BLaER1 treated with 17β-estradiol and CSF1 and Interleukin-3, amounts not matched to agents 10 nM and 100 nM (cell line): ENCODE measurements at regions not wholly inside any gene's neighbourhood (a gene's known extent, or its start where the extent isn't known, plus 50 kb on each side); places are given as distances from the start of the nearest gene placed in this dataset.
A peak's percentile ranks its signal among the peaks of the same experiment; 100 is the strongest.

Experiments used
- H3K27ac ChIP-seq, 11 experiments: shearing (Covaris generic); formaldehyde crosslinking; 2 replicates each; pipeline ENCODE4 v1.8.1; 2022
- H3K27me3 ChIP-seq, 11 experiments: shearing (Covaris generic); formaldehyde crosslinking; 2 replicates each; pipeline ENCODE4 v1.8.1; 2022
- H3K36me3 ChIP-seq, 11 experiments: shearing (Covaris generic); formaldehyde crosslinking; 2 replicates each; pipeline ENCODE4 v1.8.1; 2022
- H3K4me1 ChIP-seq, 10 experiments: shearing (Covaris generic); formaldehyde crosslinking; 2 replicates each; pipeline ENCODE4 v1.8.1; 2022
- H3K4me2 ChIP-seq, 11 experiments: shearing (Covaris generic); formaldehyde crosslinking; 2 replicates each; pipeline ENCODE4 v1.8.1; 2022
- H3K4me3 ChIP-seq, 10 experiments: shearing (Covaris generic); formaldehyde crosslinking; 2 replicates each; pipeline ENCODE4 v1.8.1; 2022
- H3K9ac ChIP-seq, 11 experiments: shearing (Covaris generic); formaldehyde crosslinking; 2 replicates each; pipeline ENCODE4 v1.8.1; 2022
- H3K9me3 ChIP-seq, 11 experiments: shearing (Covaris generic); formaldehyde crosslinking; replicated peaks in 1 of 11; 2 replicates each; pipeline ENCODE4 v1.8.1; 2022
- H4K20me1 ChIP-seq, 11 experiments: shearing (Covaris generic); formaldehyde crosslinking; 2 replicates each; pipeline ENCODE4 v1.8.1; 2022
- Cebpa-rat ChIP-seq, 11 experiments: shearing (Covaris generic); IDR thresholded peaks; 2 replicates each; pipeline ENCODE4 v1.8.1; 2022

DNA sequence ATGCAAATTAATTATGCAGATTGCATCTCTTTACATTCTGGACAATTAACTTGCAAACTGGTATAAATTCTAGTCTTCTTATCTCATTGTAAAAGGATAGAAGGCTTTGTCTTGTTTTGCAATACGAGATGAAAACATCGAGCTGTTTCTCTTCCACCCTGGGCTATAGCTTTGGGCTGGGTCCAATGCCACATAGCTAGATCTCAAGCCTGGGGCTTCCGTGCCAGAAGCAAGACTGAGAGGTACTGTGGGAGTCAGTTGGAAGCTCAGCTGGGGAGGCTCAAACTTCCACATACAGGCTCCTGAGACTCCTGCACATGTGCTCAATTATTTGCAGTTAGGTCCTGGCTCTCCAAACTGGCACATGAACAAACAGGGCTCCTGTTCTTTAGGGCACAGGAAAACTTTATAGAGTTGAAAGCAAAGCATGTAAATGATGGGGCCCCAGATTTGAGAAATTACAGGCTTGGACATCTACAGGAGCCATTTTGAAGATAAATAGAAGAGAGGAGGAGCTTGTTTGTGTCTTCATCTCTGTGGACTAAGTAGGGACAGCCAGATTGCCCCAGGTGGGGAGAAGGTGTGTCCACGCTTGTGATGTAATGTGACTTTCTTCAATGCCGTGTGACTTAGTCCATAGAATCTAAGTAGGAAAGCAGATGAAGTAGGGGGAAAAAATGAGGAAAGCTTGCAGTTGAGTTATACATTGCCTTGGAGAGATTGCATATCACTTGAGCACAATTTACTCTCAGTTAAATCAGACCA, 65.9 kb upstream of the SIPA1L2 start:
- peaks cover 11 to 26% (median 22%) of the 10 kb centered on the region in 11 experiments for H3K9me3 ChIP-seq
- no peak overlapping the region for H3K4me3 ChIP-seq
- H3K27ac ChIP-seq: no peak overlapping the region
- H3K9ac ChIP-seq: no peak overlapping the region
- no peaks in the 10 kb centered on the region for H4K20me1 ChIP-seq
- H3K27me3 ChIP-seq: no peaks in the 10 kb centered on the region
- no peaks in the 10 kb centered on the region; a peak in 1 of 22 replicates for H3K36me3 ChIP-seq
- H3K4me1 ChIP-seq: no peaks in the 10 kb centered on the region; a peak in 1 of 20 replicates
- no peak for TF ChIP-seq Cebpa-rat (IDR thresholded peaks at IDR 0.05)
- no peak overlapping the region for H3K4me2 ChIP-seq

DNA sequence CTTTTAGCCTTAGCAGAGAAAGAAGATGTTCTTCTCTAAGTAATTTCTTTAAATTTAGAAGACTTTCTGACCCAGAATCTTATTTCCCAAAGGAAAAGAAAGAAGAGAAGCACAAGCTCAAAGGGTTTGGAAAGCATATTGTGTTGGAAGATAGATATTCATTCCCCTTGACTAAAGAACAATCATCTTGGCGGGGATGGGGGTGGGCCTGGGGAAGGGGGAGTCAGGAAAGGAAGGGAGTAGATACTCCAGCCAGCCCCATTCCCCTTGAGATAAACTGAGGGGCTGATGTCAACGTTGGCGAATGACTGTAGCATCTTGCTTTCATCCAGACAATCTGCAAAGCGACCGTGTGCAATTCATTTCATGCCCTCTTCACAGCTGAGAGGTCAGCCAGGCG, 66.5 kb upstream of the SIPA1L2 start:
- TF ChIP-seq Cebpa-rat (IDR thresholded peaks at IDR 0.05): no peak
- Histone ChIP-seq H3K36me3 (peaks cover 0 to 1% (median 0%) of the 10 kb centered on the region in 11 experiments; a peak in 3 of 22 replicates), H3K27me3 (no peaks in the 10 kb centered on the region), H3K4me1 (peaks cover 0 to 6% (median 5%) of the 10 kb centered on the region in 10 experiments; a peak in 12 of 20 replicates), H3K4me3 (no peak overlapping the region), H3K9me3 (peaks cover 17 to 33% (median 29%) of the 10 kb centered on the region in 11 experiments), H3K9ac (no peak overlapping the region), H3K4me2 (no peak overlapping the region), H3K27ac (no peak overlapping the region), H4K20me1 (no peaks in the 10 kb centered on the region)

DNA sequence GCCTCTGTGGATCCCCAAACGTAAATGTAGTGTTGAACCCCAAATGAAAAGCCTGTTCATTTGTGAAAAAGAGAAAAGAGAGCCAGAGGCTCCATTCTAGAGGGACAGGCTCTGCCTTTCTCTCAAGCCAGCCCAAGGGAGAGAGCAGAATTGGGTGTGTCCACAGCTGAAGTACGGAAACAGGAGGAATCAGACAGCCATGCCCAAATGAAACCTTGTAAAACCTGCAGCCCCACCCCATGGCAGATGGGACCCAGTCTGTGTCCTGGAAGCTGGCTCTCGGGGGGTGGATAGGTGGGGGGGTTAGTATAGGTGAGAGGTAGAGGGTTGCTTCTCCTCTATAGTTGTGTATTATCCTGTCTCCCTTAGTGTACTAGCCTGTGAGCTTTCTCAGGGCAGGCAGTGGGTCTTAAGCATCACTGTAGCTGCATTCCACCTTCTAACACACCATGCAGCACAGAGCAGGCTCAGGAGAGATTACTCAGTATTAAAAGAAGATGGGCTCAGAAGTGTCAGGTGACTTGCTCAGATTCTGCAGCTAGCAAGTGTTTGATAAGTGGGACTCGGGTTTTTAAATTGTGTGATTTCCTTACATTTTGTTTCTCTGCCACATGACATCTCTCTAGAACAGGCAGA, 67.4 kb upstream of the SIPA1L2 start:
- H3K27me3 ChIP-seq: no peaks in the 10 kb centered on the region

DNA sequence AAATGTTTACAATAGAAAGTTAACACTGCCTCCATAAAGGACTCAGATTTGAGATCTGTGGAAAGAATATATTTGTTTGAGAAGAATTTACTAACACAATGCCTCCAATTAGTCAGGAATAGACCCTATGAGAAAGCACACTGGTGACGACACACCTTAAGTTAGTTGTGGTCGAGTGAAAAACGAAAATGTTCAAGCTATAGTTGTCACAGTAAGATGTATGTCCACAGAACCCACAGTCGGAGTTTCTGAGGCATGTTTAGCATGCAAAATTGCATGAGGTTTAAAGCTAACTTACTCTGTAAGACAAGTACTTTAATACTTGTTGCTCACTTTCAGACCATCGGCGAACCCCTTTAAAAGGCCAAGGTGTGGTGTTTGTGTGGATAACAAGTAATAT, 69.9 kb upstream of the SIPA1L2 start:
- H4K20me1 ChIP-seq: no peaks in the 10 kb centered on the region
- H3K9ac ChIP-seq: no peak overlapping the region
- H3K4me3 ChIP-seq: no peak overlapping the region
- H3K36me3 ChIP-seq: peaks cover 0 to 3% (median 0%) of the 10 kb centered on the region in 11 experiments; a peak in 3 of 22 replicates
- H3K9me3 ChIP-seq: peaks cover 24 to 47% (median 39%) of the 10 kb centered on the region in 11 experiments
- TF ChIP-seq Cebpa-rat (IDR thresholded peaks at IDR 0.05): no peak
- no peak overlapping the region for H3K4me2 ChIP-seq
- no peak overlapping the region for H3K27ac ChIP-seq
- no peaks in the 10 kb centered on the region for H3K27me3 ChIP-seq
- H3K4me1 ChIP-seq: peaks cover 21 to 38% (median 30%) of the 10 kb centered on the region in 10 experiments

More for the DNA sequence above, 67.4 kb upstream of the SIPA1L2 start:
- H3K9me3 ChIP-seq: peaks cover 24 to 41% (median 37%) of the 10 kb centered on the region in 11 experiments
- TF ChIP-seq Cebpa-rat (IDR thresholded peaks at IDR 0.05): no peak
- H4K20me1 ChIP-seq: no peaks in the 10 kb centered on the region
- peaks cover 2 to 12% (median 9%) of the 10 kb centered on the region in 10 experiments; a peak in 19 of 20 replicates for H3K4me1 ChIP-seq
- H3K36me3 ChIP-seq: peaks cover 0 to 3% (median 0%) of the 10 kb centered on the region in 11 experiments; a peak in 3 of 22 replicates
- H3K4me2 ChIP-seq: no peak overlapping the region
- H3K4me3 ChIP-seq: no peak overlapping the region
- H3K9ac ChIP-seq: no peak overlapping the region
- no peak overlapping the region for H3K27ac ChIP-seq

DNA sequence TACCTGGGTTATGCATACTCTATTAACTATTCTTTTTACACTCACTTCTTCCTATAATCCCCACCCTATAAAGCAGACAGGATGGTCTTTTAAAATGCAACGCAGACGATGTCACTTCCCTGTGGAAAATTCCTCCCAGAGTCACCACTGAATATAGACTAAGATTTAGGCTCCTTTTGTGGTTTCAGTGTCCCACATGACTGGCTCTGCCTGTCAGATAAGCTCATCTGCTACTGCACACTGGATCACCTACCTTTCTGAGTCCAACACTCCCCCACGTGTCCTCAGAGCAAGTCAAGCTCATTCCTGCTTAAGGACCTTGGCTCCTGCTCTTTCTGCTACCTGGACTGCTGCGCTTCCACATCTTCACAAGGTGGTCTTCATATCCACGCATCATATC, 73.0 kb upstream of the SIPA1L2 start:
- no peak for TF ChIP-seq Cebpa-rat (IDR thresholded peaks at IDR 0.05)
- Histone ChIP-seq H3K4me1 (peaks cover 21 to 56% (median 46%) of the 10 kb centered on the region in 10 experiments), H3K27ac (peak overlapping the region in 5 of 11 experiments; percentile 66 to 88 (median 86); a peak in 6 of 22 replicates), H3K36me3 (peaks cover 0 to 3% (median 0%) of the 10 kb centered on the region in 11 experiments; a peak in 3 of 22 replicates), H3K9me3 (peaks cover 28 to 49% (median 40%) of the 10 kb centered on the region in 11 experiments), H3K4me2 (peak overlapping the region; percentile 33 to 93 (median 61)), H4K20me1 (no peaks in the 10 kb centered on the region), H3K27me3 (no peaks in the 10 kb centered on the region), H3K9ac (no peak overlapping the region), H3K4me3 (no peak overlapping the region)

DNA sequence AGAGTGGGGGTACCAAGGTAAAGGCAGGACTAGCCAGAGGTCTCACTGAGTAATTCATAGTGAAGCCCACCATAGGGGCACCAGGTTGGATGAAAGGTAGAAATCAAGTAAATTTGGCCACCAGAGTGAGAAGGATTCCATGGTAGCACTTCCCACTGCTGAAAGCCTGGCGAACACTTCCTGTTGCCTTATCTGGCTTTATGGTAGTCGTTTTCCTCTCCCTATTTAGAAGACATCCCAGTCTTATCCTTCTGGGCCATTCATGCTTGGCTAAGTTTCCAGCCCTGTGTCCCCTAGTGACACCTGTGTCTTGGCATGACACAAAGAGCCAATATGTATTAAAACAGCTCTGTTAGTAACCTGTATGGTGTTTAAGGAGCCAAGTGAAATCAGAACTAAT, 74.3 kb upstream of the SIPA1L2 start:
- no peaks in the 10 kb centered on the region for H4K20me1 ChIP-seq
- H3K27me3 ChIP-seq: no peaks in the 10 kb centered on the region
- peak overlapping the region in 7 of 11 experiments; percentile 4 to 73 (median 54); a peak in 13 of 22 replicates for H3K9ac ChIP-seq
- H3K4me3 ChIP-seq: peak overlapping the region in 3 of 10 experiments; percentile 33 to 54 (median 42); a peak in 5 of 20 replicates
- H3K27ac ChIP-seq: peak overlapping the region in 10 of 11 experiments; percentile 22 to 88 (median 70); a peak in 19 of 22 replicates
- H3K9me3 ChIP-seq: peaks cover 29 to 54% (median 41%) of the 10 kb centered on the region in 11 experiments
- peaks cover 0 to 3% (median 0%) of the 10 kb centered on the region in 11 experiments; a peak in 3 of 22 replicates for H3K36me3 ChIP-seq
- peaks cover 23 to 59% (median 48%) of the 10 kb centered on the region in 10 experiments for H3K4me1 ChIP-seq
- TF ChIP-seq Cebpa-rat (IDR thresholded peaks at IDR 0.05): no peak
- H3K4me2 ChIP-seq: peak overlapping the region in 10 of 11 experiments; percentile 29 to 93 (median 64); a peak in 18 of 22 replicates

DNA sequence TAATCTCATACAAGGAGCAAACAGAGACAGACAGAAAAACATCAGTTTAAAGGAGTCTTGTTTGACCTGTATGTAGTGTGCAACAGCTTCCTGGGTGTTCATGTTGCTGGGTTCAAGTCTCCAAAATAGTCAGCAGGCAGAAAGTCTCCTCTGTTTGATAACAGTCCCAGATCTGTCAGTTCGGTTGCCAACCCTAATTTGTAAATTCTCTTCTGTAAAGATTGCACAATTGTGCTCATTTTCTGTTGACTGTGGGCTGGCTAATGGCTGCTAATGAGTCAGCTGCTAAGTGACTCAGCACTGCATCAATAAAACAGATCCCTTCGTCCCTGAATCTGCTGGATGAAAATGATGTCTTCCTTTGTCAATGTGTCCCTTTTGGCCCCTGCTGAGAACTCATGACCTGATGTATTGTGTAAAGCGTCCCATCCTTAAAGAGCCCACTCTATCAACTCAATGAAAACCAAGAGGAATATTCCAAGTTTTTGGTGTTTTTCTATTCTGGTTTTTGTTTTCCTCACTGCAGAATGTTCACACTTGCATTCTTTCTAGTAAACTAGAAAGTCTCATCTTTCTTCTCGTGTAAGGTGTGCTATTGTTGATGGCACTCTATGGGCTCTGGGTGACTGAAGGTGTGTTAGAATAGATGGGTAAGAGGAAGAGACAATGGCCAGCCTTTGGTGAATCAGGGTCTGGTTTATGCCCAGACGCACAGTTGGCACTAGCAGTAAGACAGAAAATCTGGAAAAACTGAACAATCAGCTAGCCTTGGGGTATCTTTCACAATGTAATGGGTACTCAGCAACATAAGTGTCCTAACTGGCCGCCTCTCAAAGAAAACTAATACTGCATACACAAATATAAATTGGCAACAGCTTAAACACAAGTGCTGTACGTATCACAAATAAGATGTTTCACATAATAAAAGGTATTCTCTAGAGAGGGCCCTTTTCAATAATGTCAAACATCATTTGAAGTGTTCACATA, 75.1 kb upstream of the SIPA1L2 start:
- Histone ChIP-seq H3K27me3 (no peaks in the 10 kb centered on the region), H3K27ac (peak overlapping the region in 10 of 11 experiments; percentile 46 to 88 (median 70); a peak in 20 of 22 replicates), H3K4me1 (peaks cover 27 to 66% (median 54%) of the 10 kb centered on the region in 10 experiments), H3K36me3 (peaks cover 0 to 3% (median 0%) of the 10 kb centered on the region in 11 experiments; a peak in 2 of 22 replicates), H3K4me2 (peak overlapping the region in 9 of 11 experiments; percentile 51 to 93 (median 65); a peak in 18 of 22 replicates), H3K9ac (peak overlapping the region in 8 of 11 experiments; percentile 4 to 73 (median 42); a peak in 13 of 22 replicates), H3K4me3 (peak overlapping the region in 3 of 10 experiments; percentile 33 to 54 (median 42); a peak in 5 of 20 replicates), H3K9me3 (peaks cover 21 to 54% (median 37%) of the 10 kb centered on the region in 11 experiments), H4K20me1 (no peaks in the 10 kb centered on the region)
- TF ChIP-seq Cebpa-rat (IDR thresholded peaks at IDR 0.05): peak; percentile 26 to 98 (median 85); a peak in 18 of 22 replicates
